B cell (primary cell): ENCODE measurements at regions not wholly inside any gene's neighbourhood (a gene's known extent, or its start where the extent isn't known, plus 50 kb on each side); places are given as distances from the start of the nearest gene placed in this dataset.

Source experiments
- ATAC-seq: fragments of 200-7000 bp; cut with Tn5 transposase; one replicate; pipeline ENCODE4 v1.10.0; 2021; ENCODE audit warnings: low read depth, mild to moderate bottlenecking, moderate number of reproducible peaks, moderate library complexity
- CTCF ChIA-PET: fragments of 350-600 bp; sonication (Branson Sonifier 250); formaldehyde crosslinking; loops from one replicate; lab custom pipeline; 2021; ENCODE audit warnings: antibody characterized with exemption, inconsistent platforms; lab: Charles Lee
- POLR2A ChIA-PET: fragments of 350-600 bp; sonication (Branson Sonifier 250); formaldehyde crosslinking; loops from one replicate; lab custom pipeline; 2021; ENCODE audit warnings: antibody characterized with exemption; lab: Charles Lee
- DNase-seq: peaks from one replicate; pipeline ENCODE4 v3.0.0; 2013
- H2AFZ ChIP-seq: 2 replicates; pipeline ENCODE4 v1.6.1; 2012; ENCODE audit warnings: mild to moderate bottlenecking, low read depth, low read length; ENCODE audit not compliant: insufficient read depth, poor library complexity, severe bottlenecking
- H3K27ac ChIP-seq, 2 donors: 1 replicate in 1 of 2; 2 replicates in 1 of 2; pipeline ENCODE4 v1.5.1; 2012 to 2013; ENCODE audit warnings: low read length in 2 of 2, mild to moderate bottlenecking in 2 of 2, moderate library complexity in 1 of 2
- H3K27me3 ChIP-seq, 4 experiments: fragments of 200-600 bp in 1 of 4; sonication (generic) in 1 of 4; replicated peaks in 1 of 4; 1 replicate in 2 of 4; 2 replicates in 2 of 4; pipeline versions ENCODE4 v1.6.1 to v1.7.0; 2013 to 2016; ENCODE audit warnings: low read length in 3 of 4, mild to moderate bottlenecking in 2 of 4, mixed read lengths in 1 of 4, moderate library complexity in 1 of 4; ENCODE audit not compliant: insufficient read depth in 4 of 4, control insufficient read depth in 3 of 4; ENCODE audit errors: control extremely low read depth in 1 of 4
- H3K36me3 ChIP-seq, 2 experiments: replicated peaks in 1 of 2; 1 replicate in 1 of 2; 2 replicates in 1 of 2; pipeline versions ENCODE4 v1.6.1 to v1.7.1; 2013; ENCODE audit warnings: low read length in 1 of 2; ENCODE audit not compliant: insufficient read depth in 2 of 2, control insufficient read depth in 1 of 2; ENCODE audit errors: control extremely low read depth in 1 of 2, extremely low read depth in 1 of 2
- H3K4me1 ChIP-seq, 2 donors: fragments of 200-600 bp in 1 of 2; sonication (generic) in 1 of 2; 1 replicate in 1 of 2; 2 replicates in 1 of 2; pipeline versions ENCODE4 v1.5.1 to v1.6.1; 2013 to 2017; ENCODE audit warnings: low read length in 2 of 2; ENCODE audit not compliant: control insufficient read depth in 2 of 2, insufficient read depth in 2 of 2
- H3K4me2 ChIP-seq: replicated peaks from 2 replicates; pipeline ENCODE3; 2012; ENCODE audit warnings: mild to moderate bottlenecking, low read depth, low read length; ENCODE audit not compliant: poor library complexity, severe bottlenecking
- H3K4me3 ChIP-seq, 5 experiments: fragments of 200-600 bp in 1 of 5; sonication (generic) in 1 of 5; 1 replicate in 3 of 5; 2 replicates in 2 of 5; pipeline versions ENCODE4 v1.5.1 to v1.7.0; 2011 to 2016; ENCODE audit warnings: low read length in 4 of 5, mild to moderate bottlenecking in 4 of 5, low read depth in 2 of 5, control low read depth in 1 of 5, moderate library complexity in 1 of 5; ENCODE audit not compliant: insufficient read depth in 1 of 5; ENCODE audit errors: control extremely low read depth in 1 of 5, extremely low read depth in 1 of 5
- H3K79me2 ChIP-seq: fragments of 200-600 bp; sonication (generic); one replicate; pipeline ENCODE4 v1.6.0; 2016; ENCODE audit warnings: low read length; ENCODE audit not compliant: control insufficient read depth, insufficient read depth
- H3K9ac ChIP-seq: fragments of 200-600 bp; sonication (generic); 2 replicates; pipeline ENCODE4 v1.6.1; 2017; ENCODE audit warnings: mild to moderate bottlenecking, low read length, moderate library complexity
- H3K9me3 ChIP-seq, 3 donors: one replicate each; pipeline versions ENCODE4 v1.6.1 to v1.7.1; 2013; ENCODE audit warnings: low read length in 2 of 3; ENCODE audit not compliant: control insufficient read depth in 2 of 3, insufficient read depth in 1 of 3; ENCODE audit errors: control extremely low read depth in 1 of 3
- H4K20me1 ChIP-seq: 2 replicates; pipeline ENCODE4 v1.6.0; 2012; ENCODE audit warnings: mild to moderate bottlenecking, low read length; ENCODE audit not compliant: insufficient read depth, control insufficient read depth, poor library complexity, severe bottlenecking
- H3K27ac Mint-ChIP-seq: one replicate; pipeline ENCODE4 v1.8.0; 2021; ENCODE audit warnings: mixed read lengths
- H3K27me3 Mint-ChIP-seq: one replicate; pipeline ENCODE4 v1.8.0; 2021; ENCODE audit warnings: mixed read lengths
- H3K4me1 Mint-ChIP-seq: one replicate; pipeline ENCODE4 v1.8.0; 2021; ENCODE audit warnings: mixed read lengths
- H3K4me3 Mint-ChIP-seq: one replicate; pipeline ENCODE4 v1.8.0; 2021; ENCODE audit warnings: mixed read lengths
- H3K9me3 Mint-ChIP-seq: one replicate; pipeline ENCODE4 v1.8.0; 2022; ENCODE audit warnings: mixed read lengths; ENCODE audit not compliant: insufficient read depth
- EZH2 ChIP-seq: IDR thresholded peaks from 2 replicates; pipeline ENCODE4 v1.6.1; 2012; ENCODE audit warnings: borderline replicate concordance, low read depth, mild to moderate bottlenecking, moderate library complexity, low read length; ENCODE audit not compliant: insufficient read depth, poor library complexity, severe bottlenecking
- WGBS: methylation state at CpG from one replicate; pipeline ENCODE4 v1.1.5; 2013; ENCODE audit warnings: missing lambda C conversion rate; ENCODE audit not compliant: insufficient coverage; 5-methylcytosine and 5-hydroxymethylcytosine counted together
- intact Hi-C: fragments of 100-400 bp; cut with micrococcal nuclease; formaldehyde crosslinking; loops from one replicate; pipeline ENCODE4 v1.10.0; 2022
- TF ChIP-seq, protein P1 (sequence below): fragments of 200-600 bp; IDR thresholded peaks from one replicate; pipeline ENCODE4 v1.8.0; 2022; ENCODE audit warnings: antibody characterized with exemption, mild to moderate bottlenecking

- H3K27ac ChIP-seq = no peak overlapping the region
- peaks cover 3% of the 10 kb centered on the region for H3K9me3 Mint-ChIP-seq
- ATAC-seq (no peak), DNase-seq (no peak)
- no peak overlapping the region for H3K27ac Mint-ChIP-seq
- H2AFZ ChIP-seq = no peak overlapping the region
- H3K36me3 ChIP-seq = no peaks in the 10 kb centered on the region
- 27% methylated on average over 1 of the region's 1 CpG for WGBS
- ChIA-PET POLR2A (no interaction called here), CTCF (no interaction called here)
- intact Hi-C loops = no loop called here
- peaks cover 40% of the 10 kb centered on the region for H3K27me3 Mint-ChIP-seq
- no peak overlapping the region for H3K9ac ChIP-seq
- no peaks in the 10 kb centered on the region for H3K79me2 ChIP-seq
- TF ChIP-seq, protein P1, sequence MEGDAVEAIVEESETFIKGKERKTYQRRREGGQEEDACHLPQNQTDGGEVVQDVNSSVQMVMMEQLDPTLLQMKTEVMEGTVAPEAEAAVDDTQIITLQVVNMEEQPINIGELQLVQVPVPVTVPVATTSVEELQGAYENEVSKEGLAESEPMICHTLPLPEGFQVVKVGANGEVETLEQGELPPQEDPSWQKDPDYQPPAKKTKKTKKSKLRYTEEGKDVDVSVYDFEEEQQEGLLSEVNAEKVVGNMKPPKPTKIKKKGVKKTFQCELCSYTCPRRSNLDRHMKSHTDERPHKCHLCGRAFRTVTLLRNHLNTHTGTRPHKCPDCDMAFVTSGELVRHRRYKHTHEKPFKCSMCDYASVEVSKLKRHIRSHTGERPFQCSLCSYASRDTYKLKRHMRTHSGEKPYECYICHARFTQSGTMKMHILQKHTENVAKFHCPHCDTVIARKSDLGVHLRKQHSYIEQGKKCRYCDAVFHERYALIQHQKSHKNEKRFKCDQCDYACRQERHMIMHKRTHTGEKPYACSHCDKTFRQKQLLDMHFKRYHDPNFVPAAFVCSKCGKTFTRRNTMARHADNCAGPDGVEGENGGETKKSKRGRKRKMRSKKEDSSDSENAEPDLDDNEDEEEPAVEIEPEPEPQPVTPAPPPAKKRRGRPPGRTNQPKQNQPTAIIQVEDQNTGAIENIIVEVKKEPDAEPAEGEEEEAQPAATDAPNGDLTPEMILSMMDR = no peak
- TF ChIP-seq EZH2 = no peak
- no peaks in the 10 kb centered on the region for H3K4me1 ChIP-seq
- H3K27me3 ChIP-seq = peaks cover 0 to 4% (median 0%) of the 10 kb centered on the region in 4 experiments
- no peak overlapping the region for H3K4me3 ChIP-seq
- H3K4me2 ChIP-seq = no peak overlapping the region
- no peak overlapping the region for H3K4me3 Mint-ChIP-seq
- H3K4me1 Mint-ChIP-seq = no peaks in the 10 kb centered on the region
- no peaks in the 10 kb centered on the region for H3K9me3 ChIP-seq
- no peaks in the 10 kb centered on the region for H4K20me1 ChIP-seq
Measured at GRCh38 chr3:187456250-187456649, 88.1 kb downstream of the RTP4 start.

DNA sequence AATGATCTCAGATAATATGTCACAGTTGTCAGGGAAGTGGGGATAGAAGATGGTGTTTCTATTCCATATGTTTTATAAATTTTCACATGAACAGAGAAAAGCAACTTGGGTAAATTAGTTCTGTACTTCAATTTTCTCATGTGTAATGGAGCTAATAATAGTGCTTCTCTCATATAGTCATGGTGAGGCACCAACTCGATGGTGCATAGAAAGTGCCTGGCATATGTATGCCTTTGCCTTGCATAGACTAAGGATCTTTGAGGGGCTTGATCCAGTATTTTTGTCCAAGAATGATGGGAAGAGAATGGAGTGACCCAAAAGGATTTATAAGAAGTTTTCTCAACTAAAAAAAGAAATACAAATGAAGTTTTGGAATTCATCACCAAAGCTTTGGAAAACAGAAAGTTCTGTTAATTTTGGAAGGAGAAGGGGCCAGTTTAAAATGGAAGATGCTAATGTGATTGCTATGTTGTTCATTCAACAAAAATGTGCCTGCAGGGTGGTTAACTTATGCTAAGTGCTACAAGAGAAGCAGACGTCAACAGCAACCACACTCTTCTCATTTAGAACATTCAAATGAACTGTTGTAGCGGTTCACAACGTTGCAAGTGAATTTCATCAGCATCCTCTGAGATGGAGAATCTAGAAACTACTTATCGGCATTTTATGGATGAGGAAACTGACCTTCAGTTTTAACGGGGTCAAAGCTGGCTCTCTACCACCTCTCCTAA lies 86.1 kb downstream of the RTP4 start:
- peaks cover 0 to 4% (median 0%) of the 10 kb centered on the region in 4 experiments for H3K27me3 ChIP-seq
- no peaks in the 10 kb centered on the region for H3K4me1 ChIP-seq
- ChIA-PET POLR2A (no interaction called here), CTCF (no interaction called here)
- Mint-ChIP-seq H3K9me3 (peaks cover 3% of the 10 kb centered on the region), H3K4me1 (no peaks in the 10 kb centered on the region), H3K27me3 (peaks cover 34% of the 10 kb centered on the region), H3K27ac (no peak overlapping the region), H3K4me3 (no peak overlapping the region)
- H2AFZ ChIP-seq = no peak overlapping the region
- no peak overlapping the region for H3K9ac ChIP-seq
- TF ChIP-seq, protein P1 = no peak
- TF ChIP-seq EZH2 = no peak
- H3K79me2 ChIP-seq = no peaks in the 10 kb centered on the region
- ATAC-seq (no peak), DNase-seq (no peak)
- no peak overlapping the region for H3K4me3 ChIP-seq
- H3K36me3 ChIP-seq = no peaks in the 10 kb centered on the region
- 93% methylated on average over 3 of the region's 6 CpGs for WGBS
- no peaks in the 10 kb centered on the region for H3K9me3 ChIP-seq
- no peak overlapping the region for H3K4me2 ChIP-seq
- H3K27ac ChIP-seq = no peak overlapping the region
- H4K20me1 ChIP-seq = no peaks in the 10 kb centered on the region
- intact Hi-C loops = no loop called here
